ENCODE measurements at regions not wholly inside any gene's neighbourhood (a gene's known extent, or its start where the extent isn't known, plus 50 kb on each side); places are given as distances from the start of the nearest gene placed in this dataset.
A peak's percentile ranks its signal among the peaks of the same experiment; 100 is the strongest.
"Not testable (repeated sequence)": the region's sequence is repeated elsewhere in the genome, so short reads cannot be mapped to it uniquely, and the experiment has no call there.

GRCh38 chr1:116265931-116266863, 106.8 kb upstream of the ATP1A1 start:
- no peak for DNase-seq

GRCh38 chr1:116266864-116267212, 106.2 kb upstream of the ATP1A1 start:
- DNase-seq = no peak

GRCh38 chr1:116268211-116268610, 104.8 kb upstream of the ATP1A1 start:
- peak; percentile 16 to 47 (median 17) for DNase-seq

GRCh38 chr1:116270316-116271057, 102.6 kb upstream of the ATP1A1 start:
- no peak for DNase-seq

- DNase-seq = no peak
Measured at GRCh38 chr1:116273042-116273783, 99.8 kb upstream of the ATP1A1 start.

GRCh38 chr1:116276532-116276931, 96.5 kb upstream of the ATP1A1 start:
- no peak for DNase-seq

GRCh38 chr1:116277840-116278540, 95.1 kb upstream of the ATP1A1 start:
- DNase-seq = no peak

GRCh38 chr1:116278541-116278866, 94.5 kb upstream of the ATP1A1 start:
- DNase-seq = no peak

- DNase-seq = no peak
Measured at GRCh38 chr1:116279715-116280114, 93.3 kb upstream of the ATP1A1 start.

- DNase-seq = peak in 2 of 3 experiments; percentile 42 to 44
Measured at GRCh38 chr1:116284819-116285390, 88.1 kb upstream of the ATP1A1 start.

- DNase-seq = no peak
Measured at GRCh38 chr1:116286541-116286971, 86.5 kb upstream of the ATP1A1 start.

- DNase-seq = no peak
Measured at GRCh38 chr1:116287341-116288200, 85.5 kb upstream of the ATP1A1 start.

GRCh38 chr1:116288201-116288598, 84.8 kb upstream of the ATP1A1 start:
- DNase-seq = no peak

- no peak for DNase-seq
Measured at GRCh38 chr1:116289193-116289592, 83.9 kb upstream of the ATP1A1 start.

- DNase-seq = peak in 1 of 3 experiments; percentile 5
Measured at GRCh38 chr1:116290085-116290705, 82.8 kb upstream of the ATP1A1 start.

GRCh38 chr1:116291024-116291423, 82.0 kb upstream of the ATP1A1 start:
- no peak for DNase-seq

GRCh38 chr1:116292929-116293725, 79.9 kb upstream of the ATP1A1 start:
- DNase-seq = no peak

GRCh38 chr1:116297495-116298212, 75.4 kb upstream of the ATP1A1 start:
- no peak for DNase-seq

GRCh38 chr1:116298213-116298579, 74.8 kb upstream of the ATP1A1 start:
- not testable (repeated sequence) for DNase-seq

All from NCI-H1417 (cell line).